PC-9 (cell line): ENCODE measurements at regions not wholly inside any gene's neighbourhood (a gene's known extent, or its start where the extent isn't known, plus 50 kb on each side); places are given as distances from the start of the nearest gene placed in this dataset.

Experiments used
- EZH2 ChIP-seq: fragments of 200-600 bp; sonication (generic); IDR thresholded peaks from 2 replicates; pipeline ENCODE4 v1.8.0; 2017; ENCODE audit warnings: antibody characterized with exemption, low read depth
- TF ChIP-seq, protein P1 (sequence below): fragments of 200-600 bp; sonication (generic); conservative IDR thresholded peaks from 2 replicates; pipeline ENCODE4 v1.6.1; 2017; ENCODE audit warnings: mixed run types, antibody characterized with exemption, mild to moderate bottlenecking, moderate library complexity

- TF ChIP-seq, protein P1, sequence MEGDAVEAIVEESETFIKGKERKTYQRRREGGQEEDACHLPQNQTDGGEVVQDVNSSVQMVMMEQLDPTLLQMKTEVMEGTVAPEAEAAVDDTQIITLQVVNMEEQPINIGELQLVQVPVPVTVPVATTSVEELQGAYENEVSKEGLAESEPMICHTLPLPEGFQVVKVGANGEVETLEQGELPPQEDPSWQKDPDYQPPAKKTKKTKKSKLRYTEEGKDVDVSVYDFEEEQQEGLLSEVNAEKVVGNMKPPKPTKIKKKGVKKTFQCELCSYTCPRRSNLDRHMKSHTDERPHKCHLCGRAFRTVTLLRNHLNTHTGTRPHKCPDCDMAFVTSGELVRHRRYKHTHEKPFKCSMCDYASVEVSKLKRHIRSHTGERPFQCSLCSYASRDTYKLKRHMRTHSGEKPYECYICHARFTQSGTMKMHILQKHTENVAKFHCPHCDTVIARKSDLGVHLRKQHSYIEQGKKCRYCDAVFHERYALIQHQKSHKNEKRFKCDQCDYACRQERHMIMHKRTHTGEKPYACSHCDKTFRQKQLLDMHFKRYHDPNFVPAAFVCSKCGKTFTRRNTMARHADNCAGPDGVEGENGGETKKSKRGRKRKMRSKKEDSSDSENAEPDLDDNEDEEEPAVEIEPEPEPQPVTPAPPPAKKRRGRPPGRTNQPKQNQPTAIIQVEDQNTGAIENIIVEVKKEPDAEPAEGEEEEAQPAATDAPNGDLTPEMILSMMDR, result no peak
- TF ChIP-seq EZH2, result no peak
These were observed 51.0 kb upstream of the MYL2 start for GRCh38 chr12:110971189-110971920.
